OCI-LY3 (cell line): ENCODE measurements at regions not wholly inside any gene's neighbourhood (a gene's known extent, or its start where the extent isn't known, plus 50 kb on each side); places are given as distances from the start of the nearest gene placed in this dataset.

Source experiments
- CTCF ChIP-seq: fragments of 200-600, 300-600 bp; sonication (generic); IDR thresholded peaks from 2 replicates; pipeline ENCODE4 v1.5.1; 2014; ENCODE audit warnings: antibody characterized with exemption, low read length, low read depth
- EZH2phosphoT487 ChIP-seq: fragments of 200-600 bp; shearing (Covaris generic); IDR thresholded peaks from 2 replicates; pipeline ENCODE4 v1.6.1; 2018; ENCODE audit warnings: antibody characterized with exemption, mixed run types, low read depth

- TF ChIP-seq CTCF: no peak
- TF ChIP-seq EZH2phosphoT487: no peak
Measured at GRCh38 chr2:239800785-239801386, 224.3 kb downstream of the NDUFA10 start.
